GM12891 (cell line): ENCODE measurements at regions not wholly inside any gene's neighbourhood (a gene's known extent, or its start where the extent isn't known, plus 50 kb on each side); places are given as distances from the start of the nearest gene placed in this dataset.

Source experiments
- POLR2A ChIP-seq: IDR thresholded peaks from 2 replicates; pipeline ENCODE4 v1.6.1; 2011; ENCODE audit warnings: low read depth, low read length, control low read depth
- TAF1 ChIP-seq: IDR thresholded peaks from 2 replicates; pipeline ENCODE4 v1.6.1; 2011; ENCODE audit warnings: low read depth, low read length, control low read depth

GRCh38 chr16:77662246-77662645 lies 60.1 kb upstream of the NUDT7 start:
- TF ChIP-seq POLR2A (no peak), TAF1 (no peak)
